ENCODE measurements at regions not wholly inside any gene's neighbourhood (a gene's known extent, or its start where the extent isn't known, plus 50 kb on each side); places are given as distances from the start of the nearest gene placed in this dataset.
"Not testable (repeated sequence)": the region's sequence is repeated elsewhere in the genome, so short reads cannot be mapped to it uniquely, and the experiment has no call there.

- DNase-seq, result not testable (repeated sequence)
Observed at GRCh38 chr18:60062831-60063230, 163.0 kb downstream of the PMAIP1 start.

DNA sequence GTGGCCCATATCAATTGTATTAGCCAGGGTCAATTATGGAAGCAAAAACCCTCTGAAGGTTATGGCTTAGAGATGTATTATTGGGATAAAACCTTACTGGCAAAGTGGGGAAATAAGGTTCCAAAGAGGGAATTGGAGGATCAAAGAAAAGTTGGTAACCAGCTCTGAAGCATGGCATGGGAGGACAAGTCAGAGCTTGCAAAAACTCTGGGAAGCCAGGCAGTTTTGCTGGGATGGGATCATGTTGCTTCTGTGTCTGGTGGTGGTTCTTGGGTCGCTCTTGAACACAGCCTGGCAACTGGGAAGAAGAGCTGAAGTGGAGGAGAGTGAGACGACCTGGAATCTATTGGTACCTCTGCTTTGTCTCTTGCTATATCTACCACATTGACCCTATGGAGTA, 162.6 kb downstream of the PMAIP1 start:
- no peak for DNase-seq

DNA sequence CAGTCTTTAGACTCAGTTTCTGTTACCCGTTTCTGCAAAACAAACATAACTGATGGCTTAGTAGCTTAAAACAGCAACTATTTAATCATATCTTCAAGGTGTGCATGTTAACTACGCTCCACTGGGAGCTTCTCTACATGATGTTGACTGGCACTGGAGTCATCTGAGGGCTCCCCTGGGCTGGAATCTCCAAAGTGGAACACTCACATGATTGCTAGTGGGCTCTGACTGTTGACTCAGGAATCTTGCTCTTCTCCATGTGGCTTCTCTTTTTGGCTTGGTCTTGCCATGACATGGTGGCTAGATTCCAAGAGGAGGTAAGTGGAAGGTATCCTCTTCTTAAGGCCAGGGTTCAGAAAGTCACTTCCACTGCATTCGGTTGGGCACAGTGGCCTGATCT, 160.8 kb downstream of the PMAIP1 start:
- DNase-seq, result no peak

DNA sequence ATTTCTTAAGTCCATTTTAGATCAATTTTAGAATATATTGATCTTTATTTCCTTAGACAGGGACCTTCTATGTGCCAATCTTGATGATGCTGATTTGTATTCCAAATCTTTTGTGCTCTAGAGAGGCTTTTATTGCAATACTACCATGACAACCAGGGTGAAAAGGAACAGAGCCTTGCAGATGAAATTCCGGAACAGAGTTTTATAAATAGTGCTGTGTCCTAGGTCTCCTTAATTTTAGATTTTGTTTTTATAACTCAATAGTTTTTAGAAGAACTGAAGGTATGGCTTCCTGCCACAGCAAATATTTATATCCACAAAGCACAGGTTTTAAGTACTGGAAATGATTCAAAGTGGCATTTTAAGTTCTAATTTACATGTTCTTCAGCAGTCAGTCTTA, 160.2 kb downstream of the PMAIP1 start:
- no peak for DNase-seq

DNA sequence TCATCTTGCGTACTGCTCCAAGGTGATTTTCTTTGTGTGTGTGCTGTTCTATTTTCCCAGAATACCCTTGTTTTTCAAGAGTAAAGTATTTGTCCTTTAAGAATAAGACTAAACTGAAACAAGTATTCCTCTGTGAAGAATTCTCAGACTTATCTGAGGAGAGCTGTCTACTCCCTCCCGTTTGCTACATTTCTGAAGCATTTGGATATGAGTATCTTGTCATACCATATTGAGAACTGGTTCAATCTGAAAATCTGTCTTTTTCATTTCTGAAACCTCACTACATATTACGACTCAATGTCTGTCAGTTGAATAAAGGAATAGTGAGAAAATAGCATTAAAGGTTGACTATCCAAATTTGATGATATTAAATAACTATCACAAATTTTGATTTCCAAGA, 159.4 kb downstream of the PMAIP1 start:
- DNase-seq, result no peak

DNA sequence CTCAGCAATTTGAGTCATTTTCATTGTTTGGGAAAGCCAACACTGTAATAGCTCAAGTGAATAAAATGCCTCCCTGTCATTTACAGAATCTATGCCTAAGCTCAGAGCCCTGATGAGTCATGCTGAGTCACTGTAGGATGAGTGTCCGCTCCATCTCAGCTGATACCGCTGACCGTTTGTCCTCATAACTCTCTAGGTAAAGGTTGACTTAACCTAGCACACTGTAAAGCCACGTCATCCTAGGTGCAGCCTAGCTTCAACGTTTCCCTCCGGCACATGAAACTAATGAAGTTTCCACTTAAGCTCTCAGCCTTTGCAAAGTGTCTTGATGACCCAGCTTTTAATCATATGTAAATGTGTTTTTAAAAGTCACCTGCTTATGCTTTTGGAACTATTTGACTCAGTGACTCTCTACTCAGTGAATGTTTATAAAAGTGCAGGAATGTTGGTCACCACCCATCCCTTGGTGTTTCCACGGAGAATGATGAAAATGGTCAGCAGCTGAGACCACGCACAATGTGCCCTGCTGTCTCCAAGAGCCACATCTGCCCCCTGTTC, 154.0 kb downstream of the PMAIP1 start:
- no peak for DNase-seq

DNA sequence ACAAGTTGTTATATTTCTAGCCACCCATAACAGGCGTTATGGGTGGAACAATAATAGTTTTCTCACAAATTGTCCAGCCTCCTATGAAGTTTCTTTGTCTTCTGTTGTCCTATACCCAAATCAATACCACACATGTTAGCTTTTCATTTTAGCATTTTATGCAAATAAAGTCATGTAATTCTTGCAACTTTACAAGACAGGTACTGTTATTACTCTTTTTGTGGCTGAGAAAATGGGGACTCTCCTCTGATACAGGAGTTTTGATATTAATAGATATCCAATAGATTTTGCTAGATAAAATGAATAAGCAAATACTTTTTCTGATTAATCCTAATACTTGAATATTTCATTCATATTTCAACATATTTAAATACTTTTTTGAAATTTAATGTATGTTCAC, 151.0 kb downstream of the PMAIP1 start:
- DNase-seq, result no peak

GRCh38 chr18:60049172-60049571, 149.4 kb downstream of the PMAIP1 start:
- DNase-seq, result no peak

GRCh38 chr18:60047556-60047955, 147.8 kb downstream of the PMAIP1 start:
- no peak for DNase-seq

GRCh38 chr18:60044290-60045006, 144.7 kb downstream of the PMAIP1 start:
- DNase-seq, result no peak

DNA sequence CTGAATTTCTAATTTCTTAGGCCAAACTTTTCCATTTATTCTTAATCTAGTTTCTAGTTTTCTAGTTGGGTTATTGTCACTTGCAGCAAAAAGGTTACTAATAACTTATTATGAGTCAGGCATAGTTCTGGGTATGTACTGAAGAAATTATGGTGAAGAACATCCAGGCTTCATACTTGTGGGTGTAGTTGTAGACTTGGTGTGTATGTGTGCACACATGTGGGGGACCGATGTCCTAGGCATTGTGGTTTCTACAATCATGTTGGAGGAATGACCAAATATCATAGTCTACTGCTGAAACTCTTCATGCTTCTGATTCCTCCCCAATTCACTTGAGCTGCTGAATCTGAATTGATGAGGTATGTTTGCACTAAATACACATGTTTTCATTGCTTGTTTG, 141.2 kb downstream of the PMAIP1 start:
- no peak for DNase-seq

GRCh38 chr18:60038731-60039130, 138.9 kb downstream of the PMAIP1 start:
- DNase-seq, result no peak

- DNase-seq, result no peak
Observed at GRCh38 chr18:60027397-60027796, 127.6 kb downstream of the PMAIP1 start.

DNA sequence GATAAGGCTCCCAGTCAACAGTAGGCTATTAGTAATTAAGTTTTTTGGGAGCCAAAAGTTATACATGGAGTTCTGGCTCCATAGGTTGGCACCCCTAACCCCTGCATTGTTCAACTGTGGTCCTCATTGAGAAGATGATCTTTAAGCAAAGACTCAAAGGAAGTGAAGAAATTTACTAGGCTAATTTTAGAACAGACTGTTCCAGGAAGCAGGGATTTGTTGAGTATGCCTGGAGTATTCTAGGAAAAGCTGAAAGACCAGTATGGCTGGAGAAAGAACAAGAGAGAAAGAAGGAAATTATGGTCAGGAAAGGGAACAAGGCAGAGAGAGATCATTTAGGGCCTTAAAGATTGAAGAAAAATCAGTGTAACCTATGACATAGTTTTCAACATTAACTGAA, 125.1 kb downstream of the PMAIP1 start:
- no peak for DNase-seq

DNA sequence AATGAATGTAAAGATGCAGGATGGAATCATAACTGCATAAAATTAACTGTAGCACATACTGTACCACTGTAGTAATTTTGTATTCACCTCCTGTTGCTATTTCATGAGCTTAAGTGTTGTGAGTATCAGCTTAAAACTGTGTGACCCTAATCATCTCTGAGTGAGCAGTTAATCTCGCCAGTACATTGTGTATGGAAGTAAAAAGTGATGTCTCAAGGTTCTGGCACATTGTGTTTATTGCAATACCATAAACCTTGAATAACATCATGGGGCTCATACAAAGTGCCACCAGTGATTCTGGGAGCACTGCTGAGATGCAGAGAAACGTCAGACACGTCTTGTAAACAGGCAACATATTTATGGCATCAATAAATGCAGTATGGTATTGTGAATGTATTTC, 124.5 kb downstream of the PMAIP1 start:
- DNase-seq, result no peak

DNA sequence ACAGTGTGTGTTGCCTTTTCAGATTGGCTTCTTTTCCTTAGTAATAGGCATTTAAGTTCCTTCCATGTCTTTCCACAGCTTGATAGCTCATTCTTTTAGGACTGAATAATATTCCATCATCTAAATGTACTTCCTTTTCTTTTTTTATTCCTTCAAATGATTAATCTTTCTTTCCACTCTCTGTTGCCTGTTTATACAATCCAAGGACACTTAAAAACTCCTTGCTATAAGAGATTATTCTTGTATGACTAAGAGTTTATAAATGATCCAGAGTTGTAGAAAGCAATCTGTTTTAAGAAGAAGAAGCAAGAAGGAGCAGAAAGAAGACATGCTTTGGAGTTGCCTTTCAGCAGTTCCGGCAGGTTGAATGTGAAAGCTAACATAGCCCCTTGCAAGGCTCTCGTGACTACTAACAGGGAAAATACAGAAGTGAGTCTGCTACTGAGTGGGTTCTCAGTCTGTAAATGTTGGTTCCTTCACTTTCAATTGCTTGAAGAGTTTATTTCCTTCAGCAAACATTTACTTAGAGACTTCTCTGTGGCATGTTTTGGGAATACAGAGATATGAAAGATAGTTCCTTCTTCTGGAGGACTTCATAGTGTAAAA, 123.0 kb downstream of the PMAIP1 start:
- no peak for DNase-seq

GRCh38 chr18:60021556-60021955, 121.8 kb downstream of the PMAIP1 start:
- DNase-seq, result no peak

GRCh38 chr18:60020107-60020925, 120.5 kb downstream of the PMAIP1 start:
- DNase-seq, result no peak

DNA sequence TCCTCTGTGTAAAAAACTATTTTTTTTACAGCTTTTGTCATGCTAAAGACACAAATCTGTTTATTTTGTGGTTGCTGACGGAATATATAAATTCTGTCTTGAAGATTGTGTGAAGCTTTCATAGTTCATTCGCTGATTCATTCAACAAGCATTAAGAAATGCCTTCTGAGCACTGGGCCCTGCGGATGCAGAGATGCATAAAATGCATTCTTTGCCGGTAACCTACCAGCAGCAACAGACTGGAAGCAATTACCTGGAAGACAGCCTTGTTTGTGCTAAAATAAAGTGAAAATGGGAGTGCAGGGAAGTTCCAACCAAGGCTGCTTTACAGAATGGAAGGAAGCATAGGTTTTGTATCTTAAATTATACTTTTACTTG, 119.7 kb downstream of the PMAIP1 start:
- DNase-seq, result no peak

DNA sequence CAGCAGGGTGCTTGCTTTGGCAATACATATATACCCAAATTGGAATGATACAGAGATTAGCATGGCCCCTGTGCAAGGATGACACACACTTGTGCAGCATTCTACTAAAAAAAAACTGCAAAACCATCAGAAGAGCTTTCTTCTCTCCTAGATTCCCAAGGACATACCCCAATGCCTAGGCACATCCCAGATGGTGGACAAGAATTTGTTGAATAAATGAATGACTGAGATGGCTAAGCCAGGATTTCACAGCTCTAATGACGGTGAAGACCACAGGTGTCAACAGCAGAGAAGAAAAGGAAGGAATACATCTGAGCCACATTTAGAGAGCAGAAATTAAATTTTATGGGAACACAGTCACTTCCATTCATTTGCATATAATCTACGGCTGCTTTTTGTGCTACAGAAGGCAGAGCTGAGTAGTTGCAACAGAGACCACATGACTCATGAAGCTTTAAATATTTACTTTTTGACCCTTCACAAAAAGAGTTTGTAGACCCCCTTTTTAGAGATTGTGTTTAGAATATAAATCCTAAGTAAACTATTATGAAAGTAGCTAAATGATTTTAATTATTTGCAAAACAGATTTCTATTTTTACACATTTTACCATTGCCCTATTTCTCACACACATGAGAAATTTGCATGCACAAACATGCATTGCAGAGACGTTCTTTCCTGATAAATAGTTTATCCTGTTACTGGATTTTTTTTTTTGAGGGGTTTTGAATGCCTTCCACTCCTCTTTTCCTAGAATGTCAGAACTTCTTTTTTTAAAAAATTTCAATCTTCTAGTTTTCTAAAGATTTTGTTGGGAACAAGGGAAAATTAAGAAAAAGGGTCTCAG, 119.0 kb downstream of the PMAIP1 start:
- DNase-seq, result no peak

DNA sequence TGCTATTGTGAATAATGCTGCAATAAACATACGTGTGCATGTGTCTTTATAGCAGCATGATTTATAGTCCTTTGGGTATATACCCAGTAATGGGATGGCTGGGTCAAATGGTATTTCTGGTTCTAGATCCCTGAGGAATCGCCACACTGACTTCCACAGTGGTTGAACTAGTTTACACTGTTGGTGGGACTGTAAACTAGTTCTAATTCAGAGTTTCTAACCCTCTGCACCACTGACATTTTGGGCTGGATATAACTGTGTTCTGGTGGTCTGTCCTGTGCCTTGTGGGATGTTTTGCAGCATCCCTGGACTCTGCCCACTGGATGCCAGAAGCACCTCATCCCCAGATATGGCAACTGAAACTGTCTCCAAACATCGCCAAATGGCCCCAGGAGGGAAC, 118.3 kb downstream of the PMAIP1 start:
- not testable (repeated sequence) for DNase-seq

DNA sequence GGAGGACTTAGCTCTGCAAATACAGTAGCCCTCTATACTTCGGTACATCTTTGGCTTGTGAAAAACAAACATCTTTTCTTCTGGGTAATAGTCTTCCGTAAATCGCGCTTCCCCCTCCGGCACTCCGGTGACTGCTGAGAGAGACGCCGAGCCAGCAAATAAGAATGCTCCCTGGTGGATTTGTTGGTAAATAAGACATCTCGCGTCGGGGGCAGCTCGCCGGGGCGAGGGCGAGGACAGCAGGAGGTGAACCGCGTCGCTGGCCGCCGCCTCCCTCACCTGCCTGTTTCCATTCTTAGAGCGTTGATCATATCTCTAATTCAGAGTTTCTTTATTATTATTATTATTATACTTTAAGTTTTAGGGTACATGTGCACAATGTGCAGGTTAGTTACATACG, 117.6 kb downstream of the PMAIP1 start:
- no peak for DNase-seq

Data from muscle of arm (tissue), 1 donor.